ENCODE measurements at regions not wholly inside any gene's neighbourhood (a gene's known extent, or its start where the extent isn't known, plus 50 kb on each side); places are given as distances from the start of the nearest gene placed in this dataset.

- Histone ChIP-seq H3K4me1 (ENCODE audit: control insufficient read depth in 1 of 2, insufficient read depth in 2 of 2, low read length in 2 of 2) (no peaks in the 10 kb centered on the region), H3K36me3 (ENCODE audit: control insufficient read depth in 1 of 2, insufficient read depth in 2 of 2, low read length in 1 of 2) (no peaks in the 10 kb centered on the region), H3K27ac (ENCODE audit: low read depth in 1 of 2, low read length in 2 of 2) (no peak overlapping the region), H3K4me3 (ENCODE audit: low read length in 2 of 2) (no peak overlapping the region), H3K9me3 (ENCODE audit: control insufficient read depth, low read length) (no peaks in the 10 kb centered on the region), H3K27me3 (ENCODE audit: control insufficient read depth in 1 of 2, insufficient read depth in 2 of 2, low read length in 1 of 2) (no peaks in the 10 kb centered on the region)
- ATAC-seq (ENCODE audit: low FRiP score) = no peak
- intact Hi-C loops (cut with DNase I) = no loop called here
- DNase-seq = no peak
- WGBS, 2 donors = 71 to 84% methylated on average over 3 of the region's 3 CpGs
These were observed 1952.0 kb upstream of the PCDH20 start for GRCh38 chr13:63367522-63368198.

DNA sequence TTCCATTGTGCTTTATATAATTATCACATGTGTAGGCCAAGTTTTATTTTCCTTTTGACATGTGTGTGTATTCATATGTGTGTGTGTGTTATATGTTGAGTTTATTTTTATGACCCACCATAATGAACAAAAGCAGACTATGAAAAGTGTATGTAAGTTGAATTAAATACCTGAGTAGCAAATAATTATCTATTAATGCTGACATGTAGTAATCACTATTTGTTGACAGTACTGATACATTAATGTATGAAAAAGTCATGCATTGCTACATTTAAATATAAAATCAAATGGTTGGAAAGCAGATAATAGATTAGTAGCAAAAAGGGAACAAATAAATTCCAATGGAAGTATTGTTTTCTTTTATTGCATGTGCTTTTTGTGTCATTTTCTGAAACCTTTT is 1948.5 kb upstream of the PCDH20 start:
- Histone ChIP-seq H3K9me3 (ENCODE audit: control insufficient read depth, low read length) (no peaks in the 10 kb centered on the region), H3K36me3 (ENCODE audit: control insufficient read depth in 1 of 2, insufficient read depth in 2 of 2, low read length in 1 of 2) (no peaks in the 10 kb centered on the region), H3K27me3 (ENCODE audit: control insufficient read depth in 1 of 2, insufficient read depth in 2 of 2, low read length in 1 of 2) (no peaks in the 10 kb centered on the region), H3K27ac (ENCODE audit: low read depth in 1 of 2, low read length in 2 of 2) (no peak overlapping the region), H3K4me3 (ENCODE audit: low read length in 2 of 2) (no peak overlapping the region), H3K4me1 (ENCODE audit: control insufficient read depth in 1 of 2, insufficient read depth in 2 of 2, low read length in 2 of 2) (no peaks in the 10 kb centered on the region)
- no peak for ATAC-seq (ENCODE audit: low FRiP score)
- no peak for DNase-seq
- intact Hi-C loops (cut with DNase I) = no loop called here

DNA sequence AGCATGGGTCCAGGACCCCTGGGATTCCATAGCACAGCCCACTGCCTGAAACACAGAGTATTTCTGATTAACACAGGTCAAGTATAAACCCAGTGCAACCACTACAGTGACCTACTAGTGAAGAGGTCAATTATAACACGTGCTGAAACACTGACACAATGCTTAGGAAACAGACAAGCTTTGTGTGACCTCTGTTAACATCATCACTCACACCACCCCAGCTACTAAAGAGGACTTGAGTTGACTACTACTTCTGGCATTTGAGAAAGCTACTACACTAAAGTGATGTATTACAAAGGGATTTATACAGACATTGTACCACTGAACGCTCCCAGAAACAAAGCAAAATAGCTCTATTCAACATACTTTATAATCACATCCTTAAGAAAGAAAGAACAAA is 1935.9 kb upstream of the PCDH20 start:
- ATAC-seq (ENCODE audit: low FRiP score) (no peak), DNase-seq (no peak)
- no peak overlapping the region for H3K27ac ChIP-seq (ENCODE audit: low read depth in 1 of 2, low read length in 2 of 2)
- H3K4me1 ChIP-seq (ENCODE audit: control insufficient read depth in 1 of 2, insufficient read depth in 2 of 2, low read length in 2 of 2) = no peaks in the 10 kb centered on the region
- intact Hi-C loops (cut with DNase I) = no loop called here
- H3K9me3 ChIP-seq (ENCODE audit: control insufficient read depth, low read length) = no peaks in the 10 kb centered on the region
- WGBS, 2 donors = 50 to 59% methylated on average over 2 of the region's 2 CpGs
- no peaks in the 10 kb centered on the region for H3K36me3 ChIP-seq (ENCODE audit: control insufficient read depth in 1 of 2, insufficient read depth in 2 of 2, low read length in 1 of 2)
- peaks cover 0 to 1% of the 10 kb centered on the region in 2 donors for H3K27me3 ChIP-seq (ENCODE audit: control insufficient read depth in 1 of 2, insufficient read depth in 2 of 2, low read length in 1 of 2)
- H3K4me3 ChIP-seq (ENCODE audit: low read length in 2 of 2) = no peak overlapping the region

GRCh38 chr13:63351081-63351480 is 1935.4 kb upstream of the PCDH20 start:
- Histone ChIP-seq H3K36me3 (ENCODE audit: control insufficient read depth in 1 of 2, insufficient read depth in 2 of 2, low read length in 1 of 2) (no peaks in the 10 kb centered on the region), H3K4me1 (ENCODE audit: control insufficient read depth in 1 of 2, insufficient read depth in 2 of 2, low read length in 2 of 2) (no peaks in the 10 kb centered on the region), H3K4me3 (ENCODE audit: low read length in 2 of 2) (no peak overlapping the region), H3K9me3 (ENCODE audit: control insufficient read depth, low read length) (no peaks in the 10 kb centered on the region), H3K27ac (ENCODE audit: low read depth in 1 of 2, low read length in 2 of 2) (no peak overlapping the region), H3K27me3 (ENCODE audit: control insufficient read depth in 1 of 2, insufficient read depth in 2 of 2, low read length in 1 of 2) (peaks cover 0 to 1% of the 10 kb centered on the region in 2 donors)
- no peak for ATAC-seq (ENCODE audit: low FRiP score)
- intact Hi-C loops (cut with DNase I) = no loop called here
- WGBS, 2 donors = 68 to 79% methylated on average over 2 of the region's 2 CpGs
- no peak for DNase-seq

GRCh38 chr13:63345835-63346234 is 1930.2 kb upstream of the PCDH20 start:
- no peak for ATAC-seq (ENCODE audit: low FRiP score)
- Histone ChIP-seq H3K4me1 (ENCODE audit: control insufficient read depth in 1 of 2, insufficient read depth in 2 of 2, low read length in 2 of 2) (no peaks in the 10 kb centered on the region), H3K9me3 (ENCODE audit: control insufficient read depth, low read length) (no peaks in the 10 kb centered on the region), H3K27ac (ENCODE audit: low read depth in 1 of 2, low read length in 2 of 2) (no peak overlapping the region), H3K4me3 (ENCODE audit: low read length in 2 of 2) (no peak overlapping the region), H3K36me3 (ENCODE audit: control insufficient read depth in 1 of 2, insufficient read depth in 2 of 2, low read length in 1 of 2) (no peaks in the 10 kb centered on the region), H3K27me3 (ENCODE audit: control insufficient read depth in 1 of 2, insufficient read depth in 2 of 2, low read length in 1 of 2) (peaks cover 0 to 1% of the 10 kb centered on the region in 2 donors)
- intact Hi-C loops (cut with DNase I) = no loop called here
- no peak for DNase-seq

- WGBS, 2 donors = 71 to 72% methylated on average over 1 of the region's 1 CpG
- H3K27me3 ChIP-seq (ENCODE audit: control insufficient read depth in 1 of 2, insufficient read depth in 2 of 2, low read length in 1 of 2) = peaks cover 0 to 1% of the 10 kb centered on the region in 2 donors
- DNase-seq (no peak), ATAC-seq (ENCODE audit: low FRiP score) (no peak)
- H3K9me3 ChIP-seq (ENCODE audit: control insufficient read depth, low read length) = no peaks in the 10 kb centered on the region
- no peak overlapping the region for H3K4me3 ChIP-seq (ENCODE audit: low read length in 2 of 2)
- no peaks in the 10 kb centered on the region for H3K4me1 ChIP-seq (ENCODE audit: control insufficient read depth in 1 of 2, insufficient read depth in 2 of 2, low read length in 2 of 2)
- H3K36me3 ChIP-seq (ENCODE audit: control insufficient read depth in 1 of 2, insufficient read depth in 2 of 2, low read length in 1 of 2) = no peaks in the 10 kb centered on the region
- intact Hi-C loops (cut with DNase I) = no loop called here
- H3K27ac ChIP-seq (ENCODE audit: low read depth in 1 of 2, low read length in 2 of 2) = no peak overlapping the region
These were observed 1929.1 kb upstream of the PCDH20 start for GRCh38 chr13:63344711-63345110.

DNA sequence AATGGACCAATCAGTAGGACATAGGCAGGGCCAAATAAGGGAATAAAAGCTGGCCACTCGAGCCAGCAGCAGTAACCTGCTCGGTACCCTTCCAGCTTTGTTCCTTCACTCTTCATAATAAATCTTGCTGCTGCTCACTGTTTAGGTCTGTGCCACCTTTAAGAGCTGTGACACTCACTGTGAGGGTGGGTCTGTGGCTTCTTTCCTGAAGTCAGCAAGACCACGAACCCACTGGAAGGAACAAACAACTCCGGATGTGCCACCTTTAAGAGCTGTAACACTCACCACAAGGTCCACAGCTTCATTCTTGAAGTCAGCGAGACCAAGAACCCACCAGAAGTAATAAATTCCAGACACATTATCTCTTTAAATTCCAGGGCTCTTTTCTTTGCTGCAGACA is 1922.3 kb upstream of the PCDH20 start:
- Histone ChIP-seq H3K4me3 (ENCODE audit: low read length in 2 of 2) (no peak overlapping the region), H3K4me1 (ENCODE audit: control insufficient read depth in 1 of 2, insufficient read depth in 2 of 2, low read length in 2 of 2) (no peaks in the 10 kb centered on the region), H3K27me3 (ENCODE audit: control insufficient read depth in 1 of 2, insufficient read depth in 2 of 2, low read length in 1 of 2) (no peaks in the 10 kb centered on the region), H3K27ac (ENCODE audit: low read depth in 1 of 2, low read length in 2 of 2) (no peak overlapping the region), H3K9me3 (ENCODE audit: control insufficient read depth, low read length) (no peaks in the 10 kb centered on the region), H3K36me3 (ENCODE audit: control insufficient read depth in 1 of 2, insufficient read depth in 2 of 2, low read length in 1 of 2) (no peaks in the 10 kb centered on the region)
- intact Hi-C loops (cut with DNase I) = no loop called here
- no peak for DNase-seq
- no peak for ATAC-seq (ENCODE audit: low FRiP score)
- WGBS, 2 donors = 76 to 77% methylated on average over 5 of the region's 5 CpGs

DNA sequence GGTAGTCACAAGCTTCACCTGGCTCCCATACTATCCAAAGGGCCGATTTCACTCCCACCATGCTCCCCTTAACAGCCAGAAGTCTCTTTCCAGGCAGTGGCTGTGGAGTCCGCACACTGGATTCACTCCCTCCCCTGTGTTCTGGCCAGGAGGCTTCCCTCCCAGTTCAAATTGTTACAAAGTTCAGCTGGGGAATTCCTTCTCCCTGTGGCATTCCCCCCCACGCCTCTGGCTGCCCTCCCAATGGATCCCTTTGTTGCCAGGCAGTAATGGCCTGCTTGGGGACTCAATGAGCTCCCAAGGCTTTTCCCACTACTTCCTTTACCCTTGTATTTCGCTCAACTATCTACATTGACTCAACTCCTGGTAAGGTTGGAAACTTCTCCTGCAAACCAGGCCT is 1921.4 kb upstream of the PCDH20 start:
- no peak for ATAC-seq (ENCODE audit: low FRiP score)
- no peak for DNase-seq
- Histone ChIP-seq H3K4me1 (ENCODE audit: control insufficient read depth in 1 of 2, insufficient read depth in 2 of 2, low read length in 2 of 2) (no peaks in the 10 kb centered on the region), H3K27me3 (ENCODE audit: control insufficient read depth in 1 of 2, insufficient read depth in 2 of 2, low read length in 1 of 2) (no peaks in the 10 kb centered on the region), H3K4me3 (ENCODE audit: low read length in 2 of 2) (no peak overlapping the region), H3K36me3 (ENCODE audit: control insufficient read depth in 1 of 2, insufficient read depth in 2 of 2, low read length in 1 of 2) (no peaks in the 10 kb centered on the region), H3K9me3 (ENCODE audit: control insufficient read depth, low read length) (no peaks in the 10 kb centered on the region), H3K27ac (ENCODE audit: low read depth in 1 of 2, low read length in 2 of 2) (no peak overlapping the region)
- intact Hi-C loops (cut with DNase I) = no loop called here
- 78 to 81% methylated on average over 4 of the region's 4 CpGs for WGBS, 2 donors

- no peak for ATAC-seq (ENCODE audit: low FRiP score)
- 54 to 64% methylated on average over 1 of the region's 1 CpG for WGBS, 2 donors
- Histone ChIP-seq H3K9me3 (ENCODE audit: control insufficient read depth, low read length) (no peaks in the 10 kb centered on the region), H3K27ac (ENCODE audit: low read depth in 1 of 2, low read length in 2 of 2) (no peak overlapping the region), H3K36me3 (ENCODE audit: control insufficient read depth in 1 of 2, insufficient read depth in 2 of 2, low read length in 1 of 2) (no peaks in the 10 kb centered on the region), H3K4me1 (ENCODE audit: control insufficient read depth in 1 of 2, insufficient read depth in 2 of 2, low read length in 2 of 2) (no peaks in the 10 kb centered on the region), H3K4me3 (ENCODE audit: low read length in 2 of 2) (no peak overlapping the region), H3K27me3 (ENCODE audit: control insufficient read depth in 1 of 2, insufficient read depth in 2 of 2, low read length in 1 of 2) (no peaks in the 10 kb centered on the region)
- intact Hi-C loops (cut with DNase I) = no loop called here
- no peak for DNase-seq
These were observed 1920.9 kb upstream of the PCDH20 start for GRCh38 chr13:63336549-63336948.
